GM12875 (cell line): ENCODE measurements at regions not wholly inside any gene's neighbourhood (a gene's known extent, or its start where the extent isn't known, plus 50 kb on each side); places are given as distances from the start of the nearest gene placed in this dataset.

Source experiments
- H3K4me3 ChIP-seq: one replicate; pipeline ENCODE4 v1.5.1; 2011; ENCODE audit warnings: low read depth, low read length, control low read depth
- TF ChIP-seq, protein P1 (sequence below): IDR thresholded peaks from 2 replicates; pipeline ENCODE4 v1.5.1; 2011; ENCODE audit warnings: low read depth, mild to moderate bottlenecking, control low read depth, inconsistent platforms, low read length, moderate library complexity, borderline replicate concordance; ENCODE audit not compliant: insufficient read depth

DNA sequence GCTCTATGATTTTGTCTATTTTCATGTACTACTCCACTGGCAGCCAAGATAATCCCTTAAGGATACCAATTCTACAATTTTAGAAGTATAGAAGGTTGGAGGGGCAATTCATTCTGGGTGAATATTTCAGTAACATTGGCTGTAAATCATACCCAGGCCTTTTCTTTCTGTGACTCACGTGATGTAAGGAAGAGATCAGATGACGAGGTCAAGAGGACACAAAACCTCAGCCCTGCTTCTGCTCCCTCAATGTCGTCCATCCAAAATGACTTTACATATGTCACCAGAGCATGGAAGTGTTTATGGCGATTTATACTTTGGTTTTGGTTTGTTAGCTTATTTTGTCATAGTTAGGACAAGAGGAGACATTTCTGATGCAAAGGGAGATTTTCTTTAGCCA, 70.7 kb upstream of the SLC4A4 start:
- TF ChIP-seq, protein P1, sequence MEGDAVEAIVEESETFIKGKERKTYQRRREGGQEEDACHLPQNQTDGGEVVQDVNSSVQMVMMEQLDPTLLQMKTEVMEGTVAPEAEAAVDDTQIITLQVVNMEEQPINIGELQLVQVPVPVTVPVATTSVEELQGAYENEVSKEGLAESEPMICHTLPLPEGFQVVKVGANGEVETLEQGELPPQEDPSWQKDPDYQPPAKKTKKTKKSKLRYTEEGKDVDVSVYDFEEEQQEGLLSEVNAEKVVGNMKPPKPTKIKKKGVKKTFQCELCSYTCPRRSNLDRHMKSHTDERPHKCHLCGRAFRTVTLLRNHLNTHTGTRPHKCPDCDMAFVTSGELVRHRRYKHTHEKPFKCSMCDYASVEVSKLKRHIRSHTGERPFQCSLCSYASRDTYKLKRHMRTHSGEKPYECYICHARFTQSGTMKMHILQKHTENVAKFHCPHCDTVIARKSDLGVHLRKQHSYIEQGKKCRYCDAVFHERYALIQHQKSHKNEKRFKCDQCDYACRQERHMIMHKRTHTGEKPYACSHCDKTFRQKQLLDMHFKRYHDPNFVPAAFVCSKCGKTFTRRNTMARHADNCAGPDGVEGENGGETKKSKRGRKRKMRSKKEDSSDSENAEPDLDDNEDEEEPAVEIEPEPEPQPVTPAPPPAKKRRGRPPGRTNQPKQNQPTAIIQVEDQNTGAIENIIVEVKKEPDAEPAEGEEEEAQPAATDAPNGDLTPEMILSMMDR = no peak
- H3K4me3 ChIP-seq = no peak overlapping the region

DNA sequence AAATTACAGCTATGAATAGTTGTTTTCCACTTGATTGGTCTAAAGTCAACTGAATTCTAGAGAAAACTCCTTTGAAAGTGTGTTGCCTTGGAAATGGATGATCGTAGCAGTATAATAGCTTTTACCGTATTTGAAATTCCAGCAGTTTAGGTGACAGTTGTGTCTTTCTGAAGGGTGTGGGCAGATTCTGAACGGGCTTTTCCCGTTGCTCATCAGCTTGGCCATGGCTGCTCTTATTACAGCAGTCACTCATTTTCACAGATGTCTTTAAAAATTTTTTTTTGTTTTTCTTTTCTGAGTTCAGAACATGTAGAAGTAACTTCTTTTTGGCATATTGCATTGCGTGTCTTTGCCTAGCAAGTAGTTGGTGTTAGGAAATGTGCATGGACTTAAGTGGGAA, 69.6 kb upstream of the SLC4A4 start:
- TF ChIP-seq, protein P1 = no peak

DNA sequence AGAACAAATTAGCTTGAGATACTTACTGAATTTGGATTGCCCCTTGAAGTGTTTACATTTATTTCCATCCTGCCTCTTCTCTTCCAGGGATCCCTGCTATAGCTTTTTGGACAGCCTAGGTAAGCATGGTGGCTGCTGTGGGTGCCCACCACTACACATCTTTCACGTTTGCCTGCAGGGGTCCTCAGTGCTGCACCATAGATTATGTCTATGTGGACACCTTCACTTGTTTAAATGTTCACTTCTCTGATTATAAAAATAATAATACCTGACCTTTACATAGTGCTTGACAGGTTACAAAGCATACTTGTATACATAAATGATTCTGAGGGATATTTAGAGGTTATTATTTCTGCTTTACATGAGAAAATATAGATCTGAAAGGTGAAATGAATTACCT, 67.9 kb upstream of the SLC4A4 start:
- no peak overlapping the region for H3K4me3 ChIP-seq
- TF ChIP-seq, protein P1 = peak; percentile 46; the same call in 1 of the 2 replicates

More for the DNA sequence above, 69.6 kb upstream of the SLC4A4 start:
- no peak overlapping the region for H3K4me3 ChIP-seq

DNA sequence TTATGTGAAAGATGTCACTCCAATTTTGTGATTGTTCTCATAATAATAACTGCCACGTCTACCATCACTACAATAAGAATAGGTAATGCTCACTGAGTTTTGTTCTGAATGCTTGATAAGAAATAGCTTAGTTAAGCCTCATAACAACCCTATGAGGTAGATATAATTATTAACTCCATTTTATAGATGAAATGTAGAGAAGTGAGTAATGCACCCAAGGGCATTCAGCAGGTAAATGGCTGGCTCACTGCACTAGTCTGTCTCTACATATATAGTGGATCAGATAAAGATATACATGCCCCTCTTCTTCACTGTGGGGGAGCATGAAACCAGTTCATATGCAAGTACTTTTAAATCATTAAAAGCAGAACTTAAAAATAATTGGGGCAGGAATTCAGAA, 65.8 kb upstream of the SLC4A4 start:
- TF ChIP-seq, protein P1 = no peak
- no peak overlapping the region for H3K4me3 ChIP-seq

DNA sequence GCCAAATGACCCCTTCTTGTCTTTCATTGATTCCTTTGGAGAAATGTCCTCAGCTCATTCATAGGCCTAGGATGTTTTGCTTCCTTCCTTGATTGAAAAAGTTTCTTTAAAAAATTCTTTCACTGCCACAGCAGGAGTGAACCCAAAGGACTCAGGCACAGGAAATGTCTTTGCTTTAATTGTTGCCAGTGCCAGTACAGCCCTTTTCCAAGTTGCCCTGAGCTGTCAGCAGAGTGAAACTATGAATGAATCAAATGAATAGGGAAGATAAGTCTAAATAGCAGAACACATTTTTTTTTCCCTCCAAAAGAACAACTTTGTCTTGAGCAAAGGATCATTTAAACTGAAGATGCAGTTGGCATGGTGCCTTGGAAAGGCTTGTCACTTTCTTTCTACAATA, 63.8 kb upstream of the SLC4A4 start:
- no peak overlapping the region for H3K4me3 ChIP-seq
- TF ChIP-seq, protein P1 = no peak

DNA sequence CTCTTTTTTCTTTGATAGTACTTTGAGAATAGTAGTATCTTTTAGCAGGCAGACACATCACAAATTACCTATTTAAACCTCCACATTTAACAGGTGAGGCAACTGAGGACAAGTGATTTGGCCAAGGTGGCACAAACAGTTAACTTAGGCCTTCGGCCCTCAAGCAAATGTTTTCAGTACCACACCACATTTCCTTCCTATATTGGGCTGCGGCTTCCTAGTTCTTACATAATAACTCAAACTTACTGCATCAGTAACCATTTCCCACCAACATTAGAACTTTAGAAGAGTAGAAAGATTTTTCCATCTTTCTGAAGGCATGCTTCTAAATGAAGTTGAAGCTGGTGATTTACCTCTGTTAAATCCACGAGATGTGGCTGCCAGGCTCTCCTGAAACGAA, 63.2 kb upstream of the SLC4A4 start:
- TF ChIP-seq, protein P1 = no peak
- H3K4me3 ChIP-seq = no peak overlapping the region

DNA sequence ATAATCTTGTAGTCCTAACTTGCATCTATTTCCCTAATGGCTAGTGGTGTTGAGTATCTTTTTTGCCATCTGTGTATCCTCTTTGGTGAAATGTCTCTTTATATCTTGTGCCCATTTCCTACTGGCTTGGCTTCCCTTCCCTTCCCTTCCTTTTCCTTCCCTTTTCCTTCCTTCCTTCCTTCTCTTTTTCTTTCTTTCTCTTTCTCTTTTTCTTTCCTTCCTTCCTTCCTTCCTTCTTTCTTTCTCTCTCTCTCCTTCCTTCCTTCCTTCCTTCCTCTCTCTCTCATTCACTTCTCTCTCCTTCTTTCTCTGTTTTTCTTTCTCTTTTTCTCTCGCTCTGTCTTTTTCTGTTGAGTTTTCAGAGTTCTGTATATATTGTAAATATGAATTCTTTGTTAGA, 61.5 kb upstream of the SLC4A4 start:
- H3K4me3 ChIP-seq = no peak overlapping the region
- TF ChIP-seq, protein P1 = no peak
